ENCODE measurements at regions not wholly inside any gene's neighbourhood (a gene's known extent, or its start where the extent isn't known, plus 50 kb on each side); places are given as distances from the start of the nearest gene placed in this dataset.
"Not testable (repeated sequence)": the region's sequence is repeated elsewhere in the genome, so short reads cannot be mapped to it uniquely, and the experiment has no call there.

- DNase-seq, result no peak
These were observed 1755.4 kb upstream of the ACO1 start for GRCh38 chr9:30628915-30629567.

DNA sequence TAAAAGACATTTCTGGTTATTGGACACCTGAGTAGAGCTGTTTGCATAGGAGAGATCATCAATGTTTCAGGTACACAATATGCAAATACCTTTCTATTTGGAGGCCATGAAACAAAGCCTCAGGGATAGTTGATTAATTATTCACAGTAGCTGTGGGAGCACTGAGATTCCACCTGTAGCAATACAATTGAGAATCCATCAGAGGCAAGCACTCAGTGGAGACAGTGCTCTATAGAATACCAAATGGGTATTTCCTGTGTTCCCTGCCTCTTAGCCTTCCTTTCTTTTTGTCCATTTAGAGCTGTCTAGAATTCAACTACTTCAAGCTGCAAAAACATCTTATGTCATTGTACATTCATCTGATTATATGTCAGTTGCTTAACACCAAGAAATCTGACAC is 1754.0 kb upstream of the ACO1 start:
- no peak for DNase-seq

DNA sequence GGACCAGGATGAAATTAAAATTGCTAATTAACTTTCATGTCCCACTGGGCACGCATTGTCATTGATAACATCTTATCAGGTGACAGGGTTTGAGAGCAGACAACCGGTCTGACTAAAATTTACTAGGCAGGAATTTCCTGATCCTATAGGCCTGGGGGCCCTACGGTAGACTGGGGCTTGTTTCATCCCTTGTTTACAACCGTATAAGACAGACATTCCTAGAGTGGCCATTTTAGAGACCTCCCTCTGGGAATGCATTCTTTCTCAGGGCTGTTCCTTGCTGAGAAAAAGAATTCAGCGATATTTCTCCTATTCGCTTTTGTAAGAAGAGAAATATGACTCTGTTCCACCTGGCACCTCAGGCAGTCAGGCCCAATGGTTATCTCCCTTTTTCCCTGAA is 1737.8 kb upstream of the ACO1 start:
- DNase-seq, result not testable (repeated sequence)

DNA sequence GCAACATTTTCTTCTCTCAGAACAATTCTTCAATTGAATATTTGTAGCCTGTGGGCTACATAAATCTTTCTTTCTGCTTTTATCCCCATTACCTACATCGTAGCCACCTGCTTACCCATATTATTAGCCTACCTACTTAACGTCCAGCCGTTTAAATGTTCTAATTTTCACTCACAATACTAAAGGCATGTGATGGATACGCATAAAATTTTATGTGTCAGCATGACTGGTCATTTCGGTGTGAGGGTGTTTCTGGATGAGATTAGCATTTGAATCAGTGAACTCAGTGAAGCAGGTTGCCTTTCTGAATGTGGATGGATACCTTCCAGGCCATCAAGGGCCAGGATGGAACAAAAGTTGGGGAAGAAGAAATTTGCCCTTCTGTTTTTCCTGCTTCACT is 1722.5 kb upstream of the ACO1 start:
- no peak for DNase-seq

GRCh38 chr9:30670805-30671562 is 1713.5 kb upstream of the ACO1 start:
- no peak for DNase-seq

GRCh38 chr9:30673132-30673531 is 1711.3 kb upstream of the ACO1 start:
- no peak for DNase-seq

GRCh38 chr9:30676651-30677050 is 1707.8 kb upstream of the ACO1 start:
- no peak for DNase-seq

- no peak for DNase-seq
These were observed 1707.2 kb upstream of the ACO1 start for GRCh38 chr9:30677221-30677620.

GRCh38 chr9:30688801-30689200 is 1695.6 kb upstream of the ACO1 start:
- DNase-seq, result no peak

DNA sequence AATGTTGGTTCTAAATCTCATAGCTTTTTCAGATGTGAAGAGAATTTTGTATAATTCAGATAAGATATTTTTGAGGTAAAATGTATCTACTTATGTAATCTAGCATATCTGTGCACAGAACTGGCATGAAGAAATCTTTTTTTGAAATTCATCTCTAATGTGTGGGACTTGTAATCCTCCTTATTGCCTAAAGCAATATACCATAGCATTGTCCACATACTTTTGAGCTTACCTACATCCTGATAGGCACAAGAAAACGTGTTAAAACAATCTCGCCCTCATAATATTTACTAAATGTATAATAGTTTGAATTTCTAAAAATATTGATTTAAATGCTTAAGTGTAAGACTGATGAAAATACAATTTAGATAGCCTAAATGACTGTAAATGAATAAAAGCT is 1686.5 kb upstream of the ACO1 start:
- DNase-seq, result no peak

DNA sequence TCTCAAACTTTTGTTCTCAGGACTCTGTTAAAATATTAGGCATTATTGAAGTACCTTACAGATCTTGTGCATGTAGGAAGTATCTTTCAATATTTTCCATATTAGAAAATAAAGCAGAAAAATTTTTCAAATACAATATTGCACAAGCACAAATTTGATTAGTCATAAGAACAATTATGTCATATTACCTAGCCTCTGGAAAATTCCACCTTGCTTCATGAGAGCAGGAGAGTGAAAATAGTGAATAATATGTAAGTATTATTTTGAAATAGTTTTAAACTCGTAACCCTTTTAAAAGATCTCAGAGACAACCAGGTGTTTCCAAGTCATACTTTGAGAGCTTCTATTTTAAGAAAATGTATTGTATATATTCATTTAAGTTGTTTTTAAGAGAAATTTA is 1672.9 kb upstream of the ACO1 start:
- DNase-seq, result no peak

DNA sequence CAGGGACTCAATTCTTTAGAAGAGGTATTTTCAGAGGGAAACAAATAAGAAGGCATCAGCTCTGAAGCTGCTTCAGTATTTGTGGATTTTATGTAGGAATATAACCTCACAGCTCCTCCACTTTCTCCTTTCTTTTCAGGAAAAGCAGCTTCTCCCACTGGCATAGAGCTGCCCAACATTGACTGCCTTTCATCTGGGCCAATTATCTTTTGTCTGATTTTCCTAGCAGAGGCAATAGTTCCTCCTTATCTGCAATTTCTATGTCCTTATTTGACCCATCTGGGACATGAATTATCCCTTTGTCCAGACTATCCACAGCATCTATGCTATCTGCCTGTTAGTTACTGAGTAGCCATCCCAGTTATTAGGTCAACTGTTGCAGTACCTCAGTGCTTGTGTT is 1671.2 kb upstream of the ACO1 start:
- no peak for DNase-seq

GRCh38 chr9:30714389-30714788 is 1670.1 kb upstream of the ACO1 start:
- no peak for DNase-seq

- no peak for DNase-seq
These were observed 1666.0 kb upstream of the ACO1 start for GRCh38 chr9:30718483-30718882.

- no peak for DNase-seq
These were observed 1662.4 kb upstream of the ACO1 start for GRCh38 chr9:30722065-30722464.

GRCh38 chr9:30723656-30724055 is 1660.8 kb upstream of the ACO1 start:
- no peak for DNase-seq

DNA sequence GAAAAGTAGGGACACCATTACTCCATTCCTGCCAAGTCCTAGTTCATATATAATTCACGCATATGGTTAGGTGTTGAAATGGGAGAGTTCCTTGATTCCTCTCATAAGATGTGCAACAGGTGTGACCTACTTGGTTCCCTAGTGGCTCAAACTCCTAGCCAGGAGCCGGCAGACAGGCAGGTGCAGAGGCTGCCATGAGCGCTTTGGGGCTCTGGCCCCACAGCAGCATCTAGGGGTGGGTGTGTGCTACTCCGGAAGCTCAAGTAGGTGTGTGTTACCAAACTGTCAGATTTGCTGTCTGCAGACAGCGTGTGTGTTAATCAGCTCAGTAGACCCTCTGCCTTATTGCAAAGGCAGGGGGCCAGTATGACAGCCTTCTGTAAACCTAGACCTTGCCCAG is 1652.4 kb upstream of the ACO1 start:
- DNase-seq, result no peak

DNA sequence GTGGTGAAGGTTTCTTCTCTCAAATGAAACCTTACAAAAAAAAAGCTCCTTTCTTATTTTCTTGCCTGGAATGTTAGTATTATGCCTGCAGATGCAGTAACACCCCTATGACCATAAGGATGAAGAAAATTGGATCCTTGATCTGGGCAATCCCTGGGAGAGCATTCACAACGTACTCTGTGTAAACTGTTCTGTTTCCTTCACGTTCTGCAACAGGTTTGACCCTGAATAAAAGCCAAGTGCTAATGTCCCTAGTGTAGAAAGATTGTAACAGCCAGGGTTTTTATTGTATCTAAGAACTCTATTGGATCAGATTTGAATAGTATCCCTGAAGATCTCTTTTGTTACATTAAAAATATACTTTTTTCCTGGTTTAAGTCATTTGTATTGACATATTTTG is 1639.6 kb upstream of the ACO1 start:
- DNase-seq, result no peak

- no peak for DNase-seq
These were observed 1637.9 kb upstream of the ACO1 start for GRCh38 chr9:30746589-30746988.

- DNase-seq, result no peak
These were observed 1626.7 kb upstream of the ACO1 start for GRCh38 chr9:30757723-30758122.

- DNase-seq, result no peak
These were observed 1625.6 kb upstream of the ACO1 start for GRCh38 chr9:30758726-30759446.

DNA sequence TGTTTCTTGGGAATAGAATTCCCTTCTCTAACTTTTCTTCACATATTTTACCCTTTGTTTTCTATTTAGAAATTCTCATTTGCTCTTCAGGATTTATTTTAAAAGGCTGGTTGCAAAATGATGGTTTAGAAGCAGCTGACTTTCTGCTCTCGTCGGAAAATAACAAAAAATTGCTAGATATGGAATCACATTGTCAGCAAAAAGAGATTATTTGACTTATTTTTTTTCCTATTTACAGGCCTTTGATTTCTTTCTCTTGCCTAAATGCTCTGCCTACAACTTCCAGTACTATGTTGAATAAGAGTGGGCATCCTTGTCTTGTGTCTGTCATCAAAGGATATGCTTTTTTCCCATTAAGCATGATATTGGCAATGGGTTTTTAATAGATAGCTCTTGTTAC is 1619.1 kb upstream of the ACO1 start:
- DNase-seq, result no peak

DNA sequence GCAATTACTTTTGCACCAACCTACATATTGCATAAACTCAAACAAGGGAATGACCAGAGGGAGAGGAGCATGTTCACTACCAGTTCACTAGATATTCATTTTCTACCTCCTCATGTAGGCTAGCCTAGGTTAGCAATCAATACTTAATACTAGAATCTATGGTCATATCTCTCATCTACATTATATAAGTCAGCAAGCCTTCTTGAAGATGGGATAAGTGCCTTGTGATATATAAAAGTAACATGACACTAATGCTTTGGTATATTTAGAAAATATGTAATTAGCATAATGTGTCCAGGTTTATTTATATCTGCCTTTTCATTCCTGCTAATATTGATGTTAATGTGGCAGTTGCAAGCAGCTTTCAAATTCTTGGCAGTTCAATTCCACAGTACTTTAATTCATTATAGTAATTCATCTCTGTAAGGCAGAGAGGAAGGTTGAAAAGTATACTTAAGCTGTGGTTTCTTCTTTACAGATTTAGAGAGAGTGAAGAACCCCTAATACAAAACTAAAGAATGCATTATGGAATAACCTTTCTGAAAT is 1613.2 kb upstream of the ACO1 start:
- no peak for DNase-seq

DNA sequence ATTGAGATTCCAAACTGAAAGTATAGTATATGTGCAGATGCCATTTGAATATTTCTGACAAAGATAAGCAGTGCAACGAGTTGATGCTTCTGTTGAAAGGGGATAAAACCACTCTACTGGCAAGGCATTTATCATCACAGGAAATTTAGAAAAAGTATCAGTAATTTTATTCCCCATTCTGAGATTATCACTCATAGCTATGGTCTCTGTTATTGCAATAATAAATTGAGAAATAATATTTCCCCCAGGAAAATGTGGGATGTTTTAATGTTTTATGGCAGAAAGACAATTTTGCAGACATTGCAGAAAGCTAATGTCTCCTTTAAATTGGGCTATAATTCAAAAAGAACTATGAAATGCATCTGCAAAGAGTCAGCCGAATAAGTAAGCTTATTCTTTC is 1612.7 kb upstream of the ACO1 start:
- DNase-seq, result no peak
